ENCODE measurements at regions not wholly inside any gene's neighbourhood (a gene's known extent, or its start where the extent isn't known, plus 50 kb on each side); places are given as distances from the start of the nearest gene placed in this dataset.
A peak's percentile ranks its signal among the peaks of the same experiment; 100 is the strongest.

DNA sequence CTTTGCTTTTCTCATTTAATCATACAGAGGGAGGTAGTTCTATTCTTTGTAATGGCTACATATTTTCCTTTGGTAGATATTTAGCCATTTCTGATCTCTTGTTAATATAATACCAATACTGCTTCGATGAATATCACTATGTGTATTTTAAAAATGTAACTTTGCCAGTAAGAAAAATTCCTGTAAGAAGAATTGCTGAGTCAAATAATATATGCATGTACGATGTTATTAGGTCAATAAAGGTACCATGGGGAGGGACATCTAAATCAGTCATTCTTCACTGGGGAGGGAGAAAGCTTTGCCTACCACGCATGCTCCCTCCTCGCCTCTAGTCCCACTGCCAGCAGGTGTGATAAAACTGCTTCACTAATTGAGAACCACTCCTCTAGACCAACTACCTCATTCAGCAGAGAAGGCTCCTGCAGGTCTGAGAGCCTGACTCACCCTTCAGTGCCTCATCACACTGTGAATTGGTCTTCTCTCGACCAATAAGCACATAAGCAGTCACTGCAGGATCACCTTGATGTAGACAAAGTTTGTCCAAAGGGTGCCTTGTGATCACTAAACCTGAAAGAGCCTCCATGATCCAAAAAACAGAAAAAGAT, 56.1 kb upstream of the TBCA start:
- Histone ChIP-seq H3K27me3 (peaks cover 0 to 32% (median 7%) of the 10 kb centered on the region in 9 donors), H3K4me1 (no peaks in the 10 kb centered on the region), H3K4me3 (no peak overlapping the region), H3K36me3 (no peaks in the 10 kb centered on the region), H3K9me3 (no peaks in the 10 kb centered on the region), H3K27ac (no peak overlapping the region)
- ATAC-seq = no peak
- intact Hi-C loops (cut with DNase I) = no loop called here
- TF ChIP-seq, protein P1, sequence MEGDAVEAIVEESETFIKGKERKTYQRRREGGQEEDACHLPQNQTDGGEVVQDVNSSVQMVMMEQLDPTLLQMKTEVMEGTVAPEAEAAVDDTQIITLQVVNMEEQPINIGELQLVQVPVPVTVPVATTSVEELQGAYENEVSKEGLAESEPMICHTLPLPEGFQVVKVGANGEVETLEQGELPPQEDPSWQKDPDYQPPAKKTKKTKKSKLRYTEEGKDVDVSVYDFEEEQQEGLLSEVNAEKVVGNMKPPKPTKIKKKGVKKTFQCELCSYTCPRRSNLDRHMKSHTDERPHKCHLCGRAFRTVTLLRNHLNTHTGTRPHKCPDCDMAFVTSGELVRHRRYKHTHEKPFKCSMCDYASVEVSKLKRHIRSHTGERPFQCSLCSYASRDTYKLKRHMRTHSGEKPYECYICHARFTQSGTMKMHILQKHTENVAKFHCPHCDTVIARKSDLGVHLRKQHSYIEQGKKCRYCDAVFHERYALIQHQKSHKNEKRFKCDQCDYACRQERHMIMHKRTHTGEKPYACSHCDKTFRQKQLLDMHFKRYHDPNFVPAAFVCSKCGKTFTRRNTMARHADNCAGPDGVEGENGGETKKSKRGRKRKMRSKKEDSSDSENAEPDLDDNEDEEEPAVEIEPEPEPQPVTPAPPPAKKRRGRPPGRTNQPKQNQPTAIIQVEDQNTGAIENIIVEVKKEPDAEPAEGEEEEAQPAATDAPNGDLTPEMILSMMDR (IDR thresholded peaks at IDR 0.05) = no peak
- TF ChIP-seq POLR2A (IDR thresholded peaks at IDR 0.05) = no peak
- DNase-seq = no peak
- WGBS, 4 donors = 79 to 83% (median 82%) methylated on average over 5 of the region's 5 CpGs

DNA sequence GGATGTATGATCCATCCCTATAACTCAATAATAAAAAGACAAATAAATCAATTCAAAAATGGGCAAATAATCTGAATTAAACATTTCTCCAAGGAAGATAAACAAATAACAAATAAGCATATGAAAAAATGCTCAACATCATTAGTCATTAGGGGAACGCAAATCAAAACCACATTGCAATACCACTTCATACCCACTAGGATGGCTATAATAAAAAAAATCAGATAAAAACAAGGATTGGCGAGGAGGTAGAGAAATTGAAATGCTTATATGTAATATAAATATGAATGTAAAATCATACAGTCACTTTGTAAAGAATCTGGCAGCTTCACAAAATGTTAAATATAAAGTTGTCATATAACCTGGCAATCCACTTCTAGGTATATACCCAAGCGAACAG, 52.3 kb upstream of the TBCA start:
- Histone ChIP-seq H3K9me3 (no peaks in the 10 kb centered on the region), H3K4me1 (no peaks in the 10 kb centered on the region), H3K27ac (no peak overlapping the region), H3K27me3 (peaks cover 0 to 40% (median 7%) of the 10 kb centered on the region in 9 donors), H3K4me3 (no peak overlapping the region), H3K36me3 (no peaks in the 10 kb centered on the region)
- intact Hi-C loops (cut with DNase I) = no loop called here
- no peak for TF ChIP-seq POLR2A (IDR thresholded peaks at IDR 0.05)
- TF ChIP-seq, protein P1 (IDR thresholded peaks at IDR 0.05) = peak in 2 of 12 donors; percentile 10 to 15
- no peak for DNase-seq
- no peak for ATAC-seq
- 64 to 83% (median 72%) methylated on average over 3 of the region's 3 CpGs for WGBS, 4 donors

Data from heart left ventricle (tissue), 16 donors.